GM13977 (cell line): ENCODE measurements at regions not wholly inside any gene's neighbourhood (a gene's known extent, or its start where the extent isn't known, plus 50 kb on each side); places are given as distances from the start of the nearest gene placed in this dataset.

ENCODE experiments used
- DNase-seq: peaks from one replicate; pipeline ENCODE4 v3.0.0; 2012; ENCODE audit warnings: low spot score
- CTCF ChIP-seq: IDR thresholded peaks from 2 replicates; pipeline ENCODE4 v1.5.1; 2012; ENCODE audit warnings: mild to moderate bottlenecking, control low read depth; ENCODE audit not compliant: insufficient read depth; ENCODE audit errors: extremely low read depth, missing control alignments
- in situ Hi-C: fragments of 300-500 bp; cut with MboI; formaldehyde crosslinking; loops from one replicate; pipeline ENCODE4 v1.12.0; 2022; ENCODE audit warnings: low sequenced_read_pairs, low pct_unique_long_range_greater_than_20kb, mixed read lengths, inconsistent platforms; ENCODE audit not compliant: unreplicated experiment

- no peak for TF ChIP-seq CTCF
- in situ Hi-C loops: no loop called here
- no peak for DNase-seq
These were observed 58.6 kb upstream of the PTCHD4 start for GRCh38 chr6:48169635-48170034.
